HFFc6 (cell line): ENCODE measurements at regions not wholly inside any gene's neighbourhood (a gene's known extent, or its start where the extent isn't known, plus 50 kb on each side); places are given as distances from the start of the nearest gene placed in this dataset.

Experiments
- DNase-seq: peaks from one replicate; pipeline ENCODE4 v3.0.0-alpha.2; 2018
- H3K27ac Mint-ChIP-seq: 2 replicates; pipeline ENCODE4 v1.8.0; 2020; ENCODE audit warnings: mild to moderate bottlenecking, mixed read lengths
- H3K27me3 Mint-ChIP-seq: 2 replicates; pipeline ENCODE4 v1.8.0; 2021; ENCODE audit warnings: mild to moderate bottlenecking, moderate library complexity, mixed read lengths; ENCODE audit not compliant: insufficient read depth
- H3K36me3 Mint-ChIP-seq: 2 replicates; pipeline ENCODE4 v1.8.0; 2021; ENCODE audit warnings: low read depth, mixed read lengths
- H3K4me1 Mint-ChIP-seq: 2 replicates; pipeline ENCODE4 v1.8.0; 2020; ENCODE audit warnings: low read depth, mixed read lengths
- H3K4me3 Mint-ChIP-seq: 2 replicates; pipeline ENCODE4 v1.8.0; 2020; ENCODE audit warnings: mild to moderate bottlenecking, moderate library complexity, mixed read lengths
- H3K9me3 Mint-ChIP-seq: 2 replicates; pipeline ENCODE4 v1.8.0; 2020; ENCODE audit warnings: mild to moderate bottlenecking, mixed read lengths
- CTCF ChIP-seq: fragments of 200-600 bp; sonication (generic); IDR thresholded peaks from 2 replicates; pipeline ENCODE4 v1.5.0; 2021; ENCODE audit warnings: antibody characterized with exemption, mild to moderate bottlenecking

DNA sequence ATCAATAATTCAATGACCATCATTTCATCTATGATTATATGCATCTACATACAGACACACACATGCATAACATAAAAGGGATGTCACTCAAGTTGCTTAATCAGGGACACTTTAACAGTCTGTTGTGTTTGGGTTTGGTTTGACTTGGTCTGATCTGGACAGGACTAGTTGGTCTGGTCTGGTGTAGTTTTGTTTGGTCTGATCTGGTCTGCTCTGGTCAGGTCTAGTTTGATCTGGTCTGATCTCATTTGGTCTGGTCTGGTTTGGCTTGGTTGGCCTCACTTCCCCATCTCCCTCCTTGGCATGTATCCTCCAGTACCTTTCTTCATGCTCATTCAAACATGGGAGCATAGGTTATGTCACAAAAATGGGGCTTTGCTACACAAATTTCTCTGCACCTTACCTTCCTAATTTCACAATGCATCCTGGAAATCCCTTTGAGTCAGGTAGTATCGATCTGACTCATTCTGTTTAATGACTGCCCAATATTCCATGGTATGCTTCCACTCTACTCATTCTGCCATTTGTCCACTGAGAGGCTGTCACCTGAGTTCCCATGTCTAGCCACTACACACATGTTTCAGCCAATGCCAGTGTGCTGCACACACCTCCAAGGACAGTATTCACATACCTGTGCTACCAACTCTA lies 73.0 kb upstream of the TPM1 start:
- Mint-ChIP-seq H3K9me3 (no peaks in the 10 kb centered on the region), H3K4me1 (peaks cover 22% of the 10 kb centered on the region), H3K4me3 (no peak overlapping the region), H3K27ac (no peak overlapping the region), H3K27me3 (no peaks in the 10 kb centered on the region), H3K36me3 (peaks cover 5% of the 10 kb centered on the region)
- DNase-seq = no peak
- TF ChIP-seq CTCF = no peak

GRCh38 chr15:62972814-62973213 lies 69.7 kb upstream of the TPM1 start:
- no peaks in the 10 kb centered on the region for H3K27me3 Mint-ChIP-seq
- peaks cover 46% of the 10 kb centered on the region for H3K4me1 Mint-ChIP-seq
- H3K4me3 Mint-ChIP-seq = no peak overlapping the region
- no peak overlapping the region for H3K27ac Mint-ChIP-seq
- TF ChIP-seq CTCF = no peak
- H3K36me3 Mint-ChIP-seq = peaks cover 5% of the 10 kb centered on the region
- no peaks in the 10 kb centered on the region for H3K9me3 Mint-ChIP-seq
- peak; percentile 35 for DNase-seq

DNA sequence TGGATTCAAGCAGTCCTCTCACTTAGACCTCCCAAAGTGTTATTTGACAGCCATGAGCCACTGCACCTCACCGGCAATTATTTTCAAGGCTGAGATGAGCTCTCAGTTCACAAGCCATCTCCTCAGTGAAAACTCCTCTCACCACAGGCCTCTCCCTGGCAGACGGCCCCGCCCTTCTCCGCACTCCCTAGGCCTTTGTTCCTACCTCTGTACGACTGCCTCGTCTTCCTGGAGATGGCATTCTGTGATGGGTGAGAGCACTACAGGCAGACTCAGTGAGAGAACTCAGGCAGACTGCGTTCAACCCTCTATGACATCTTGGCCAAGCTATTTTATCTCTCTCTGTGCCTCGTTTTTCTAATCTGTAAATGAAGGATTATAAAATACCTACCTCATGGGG lies 67.0 kb upstream of the TPM1 start:
- TF ChIP-seq CTCF = no peak
- Mint-ChIP-seq H3K27ac (peak overlapping the region; percentile 66), H3K4me1 (peaks cover 69% of the 10 kb centered on the region), H3K27me3 (no peaks in the 10 kb centered on the region), H3K9me3 (no peaks in the 10 kb centered on the region), H3K36me3 (peaks cover 5% of the 10 kb centered on the region), H3K4me3 (no peak overlapping the region)
- no peak for DNase-seq

GRCh38 chr15:62976301-62976881 lies 66.2 kb upstream of the TPM1 start:
- no peaks in the 10 kb centered on the region for H3K9me3 Mint-ChIP-seq
- peak; percentile 93 for DNase-seq
- H3K27ac Mint-ChIP-seq = peak overlapping the region; percentile 77
- TF ChIP-seq CTCF = no peak
- peaks cover 69% of the 10 kb centered on the region for H3K4me1 Mint-ChIP-seq
- H3K36me3 Mint-ChIP-seq = peaks cover 5% of the 10 kb centered on the region
- no peaks in the 10 kb centered on the region for H3K27me3 Mint-ChIP-seq
- peak overlapping the region; percentile 61 for H3K4me3 Mint-ChIP-seq

DNA sequence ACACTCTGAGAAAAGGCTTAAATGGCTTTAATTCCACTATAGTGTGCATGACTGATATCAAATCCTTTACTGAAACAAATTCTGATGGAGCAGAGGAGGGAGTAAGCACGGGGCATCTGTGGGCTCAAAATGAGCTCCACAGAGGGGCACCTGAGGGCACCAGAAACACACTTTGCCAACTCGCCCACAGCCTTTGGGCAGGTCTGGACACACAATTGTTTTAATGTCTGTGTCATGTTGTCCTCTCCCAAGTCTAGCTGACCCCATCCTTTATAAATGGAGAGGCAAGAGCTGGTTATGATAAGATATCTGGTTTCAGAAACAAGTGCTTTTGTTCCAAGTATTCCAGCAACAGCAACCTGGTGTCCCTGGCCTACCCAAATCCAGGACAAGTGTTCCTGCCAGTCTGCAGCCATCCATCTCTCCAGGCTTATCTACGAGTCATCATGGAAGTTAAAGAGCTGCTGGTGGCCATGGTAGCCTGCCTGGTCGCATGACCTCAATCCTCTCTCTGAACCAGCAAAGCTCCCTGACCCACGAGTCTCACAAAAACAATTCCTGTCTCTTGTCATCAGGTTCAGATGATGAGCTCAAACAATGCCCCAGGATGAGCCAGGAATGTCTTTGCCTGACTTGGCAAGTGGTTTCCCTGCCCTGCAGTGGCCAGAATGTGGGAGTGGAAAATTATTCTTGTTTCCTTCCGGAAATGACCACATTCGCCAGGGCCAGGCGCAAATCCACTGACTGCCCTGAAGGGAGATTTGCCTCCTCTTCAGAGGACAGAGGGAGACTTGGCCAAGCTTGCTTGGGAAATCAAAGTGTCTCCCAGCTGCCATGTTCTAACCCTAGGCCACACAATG lies 64.4 kb upstream of the TPM1 start:
- Mint-ChIP-seq H3K36me3 (peaks cover under 1% of the 10 kb centered on the region; the same call in 1 of the 2 replicates), H3K27ac (peak overlapping the region; percentile 92), H3K9me3 (no peaks in the 10 kb centered on the region), H3K4me1 (peaks cover 62% of the 10 kb centered on the region), H3K27me3 (no peaks in the 10 kb centered on the region), H3K4me3 (peak overlapping the region; percentile 64)
- peak; percentile 90 for DNase-seq
- TF ChIP-seq CTCF = no peak
